D341Med (cell line): ENCODE measurements at regions not wholly inside any gene's neighbourhood (a gene's known extent, or its start where the extent isn't known, plus 50 kb on each side); places are given as distances from the start of the nearest gene placed in this dataset.

ENCODE experiments used
- DNase-seq: peaks from one replicate; pipeline ENCODE4 v3.0.0; 2012; ENCODE audit warnings: low spot score

DNA sequence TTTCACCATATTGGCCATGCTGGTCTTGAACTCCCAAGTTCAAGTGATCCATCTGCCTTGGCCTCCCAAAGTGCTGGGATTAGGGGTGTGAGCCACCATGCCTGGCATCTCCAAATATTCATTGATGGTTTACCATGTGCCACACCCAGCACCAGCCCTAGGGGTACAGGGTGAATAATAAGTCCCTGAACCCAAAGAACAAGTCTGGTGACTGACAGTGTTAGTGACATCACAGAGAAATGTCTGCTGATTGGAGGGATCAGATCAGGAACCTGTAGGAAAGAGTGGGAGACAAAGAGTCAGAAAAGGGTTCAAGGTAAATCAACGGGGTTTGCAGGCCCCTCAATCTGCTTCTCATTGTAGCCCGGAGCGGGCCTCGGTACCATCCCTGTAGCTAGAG, 118.4 kb upstream of the NABP1 start:
- DNase-seq: no peak

DNA sequence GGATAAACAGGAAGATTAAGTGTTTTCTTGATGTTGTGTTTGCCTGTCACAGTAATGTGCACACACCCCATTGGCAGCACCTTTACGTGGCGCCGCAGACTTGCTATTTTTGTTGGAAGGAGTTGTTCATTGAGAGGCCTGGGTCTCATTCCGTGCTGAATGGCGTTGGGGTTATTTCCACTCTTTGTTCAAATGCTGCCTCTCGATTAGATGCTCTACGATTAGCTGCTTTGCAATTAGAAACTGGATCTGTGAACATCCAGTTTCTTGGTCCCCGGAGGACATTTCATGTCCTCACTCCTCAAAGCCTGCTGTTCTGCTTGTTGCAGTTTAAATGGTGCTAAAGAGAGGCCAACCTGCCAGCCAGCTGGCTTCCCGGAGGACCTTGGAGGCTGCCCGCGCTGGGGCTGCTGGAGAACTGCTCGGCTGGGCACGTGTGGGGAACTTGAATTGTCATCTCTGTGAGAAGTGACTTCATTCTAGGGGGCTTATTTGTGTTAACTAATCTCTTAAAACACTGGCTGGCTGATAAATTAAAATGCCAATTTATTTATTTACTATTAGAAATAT, 117.4 kb upstream of the NABP1 start:
- no peak for DNase-seq

DNA sequence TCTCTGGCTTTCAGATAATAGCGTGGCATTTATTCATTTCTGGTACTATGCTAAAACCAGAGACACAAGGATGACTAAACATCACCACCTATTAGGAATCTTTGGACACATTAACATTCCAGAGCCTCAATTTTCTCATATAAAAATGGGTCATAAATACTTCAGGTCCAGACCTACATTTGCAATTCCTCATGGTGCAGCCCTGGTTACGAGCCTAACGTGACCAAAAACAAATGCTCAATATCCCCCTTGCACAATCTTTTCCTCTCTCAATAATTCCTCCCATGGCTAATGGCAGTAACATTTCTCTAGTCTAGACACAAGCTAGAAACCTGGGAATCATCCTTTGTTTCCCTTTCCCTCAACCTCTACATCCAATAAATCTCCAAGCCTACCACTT, 112.8 kb upstream of the NABP1 start:
- DNase-seq: no peak

DNA sequence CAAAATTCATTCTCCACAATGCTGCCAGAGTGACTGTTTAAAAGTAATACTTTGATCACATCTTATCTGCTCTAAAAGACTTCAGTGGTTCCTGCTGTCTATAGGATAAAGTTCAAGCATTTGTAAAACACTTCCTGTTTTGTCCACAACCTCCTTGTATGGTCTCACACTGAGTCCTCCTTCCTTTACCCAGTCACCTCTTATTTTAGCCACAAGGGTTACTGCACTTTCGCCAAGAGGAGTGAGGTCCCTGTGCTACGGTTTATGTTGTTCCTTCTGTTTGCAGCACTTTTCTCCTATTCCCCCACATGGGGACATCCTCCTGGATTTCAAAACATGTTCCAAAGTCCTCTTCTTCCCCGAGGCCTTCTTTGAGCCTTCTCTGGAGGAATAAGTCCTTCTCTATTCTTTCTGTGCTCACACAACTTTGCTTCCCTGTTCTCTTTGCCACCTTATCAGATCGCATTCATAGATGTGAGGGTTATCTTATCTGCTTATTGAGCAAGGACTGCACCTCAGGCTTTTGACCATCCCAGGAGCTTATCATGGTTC, 112.2 kb upstream of the NABP1 start:
- DNase-seq: no peak

DNA sequence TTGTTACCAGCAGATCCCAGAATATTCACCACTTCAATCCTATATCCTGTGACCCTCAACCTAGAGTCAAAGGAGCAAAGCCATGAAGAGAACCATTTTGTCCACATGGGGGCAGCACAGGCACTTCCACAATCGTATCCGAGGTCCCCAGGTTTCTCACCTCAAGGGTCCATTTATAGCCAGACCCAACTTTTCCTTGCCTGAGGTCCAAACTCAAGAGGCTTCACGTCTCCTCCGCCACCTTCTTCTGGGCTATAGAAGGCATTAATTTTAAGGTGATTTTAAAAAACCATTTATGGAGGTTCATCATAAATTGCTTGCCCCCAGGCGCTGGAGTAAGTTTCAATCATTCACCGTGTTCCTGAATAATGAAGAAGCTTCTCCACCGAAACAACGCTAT, 111.6 kb upstream of the NABP1 start:
- peak; percentile 64 for DNase-seq

DNA sequence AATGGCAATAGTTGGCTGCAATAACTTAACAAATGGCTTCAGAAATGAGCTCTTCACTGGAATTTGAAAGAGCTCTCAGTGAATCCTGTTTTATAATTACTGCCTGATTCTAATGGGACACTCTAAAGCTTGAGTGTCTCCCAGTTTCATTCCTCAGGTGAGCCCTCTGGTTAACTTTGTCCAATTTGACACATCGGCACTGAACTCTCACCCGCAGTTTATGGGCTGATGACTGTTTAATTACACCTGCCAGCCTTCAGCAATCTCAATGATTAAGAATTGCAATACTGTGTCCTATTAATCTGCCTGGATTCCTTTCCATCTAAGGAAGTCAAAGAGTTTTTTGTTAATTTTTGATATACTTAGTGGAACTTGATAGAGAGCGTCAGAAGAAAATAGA, 110.7 kb upstream of the NABP1 start:
- no peak for DNase-seq

DNA sequence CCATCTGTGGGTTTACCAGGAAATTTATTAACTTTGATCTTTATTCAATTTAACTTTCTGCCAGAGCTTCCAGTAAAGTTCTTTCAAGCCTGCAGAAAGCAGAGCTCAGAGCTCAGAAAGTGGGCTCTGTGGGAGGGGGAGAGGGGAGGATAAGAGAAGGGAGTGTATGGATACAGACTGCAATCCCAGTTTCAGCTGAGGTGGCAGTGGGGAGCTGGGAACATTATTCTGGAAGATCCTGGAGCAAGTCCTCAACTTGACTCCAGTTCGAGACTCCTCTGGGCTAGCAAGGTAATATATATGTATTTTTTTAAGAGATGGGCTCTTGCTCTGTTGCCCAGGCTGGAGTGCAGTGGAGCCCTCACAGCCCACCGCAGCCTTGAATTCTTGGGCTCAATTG, 108.9 kb upstream of the NABP1 start:
- no peak for DNase-seq

DNA sequence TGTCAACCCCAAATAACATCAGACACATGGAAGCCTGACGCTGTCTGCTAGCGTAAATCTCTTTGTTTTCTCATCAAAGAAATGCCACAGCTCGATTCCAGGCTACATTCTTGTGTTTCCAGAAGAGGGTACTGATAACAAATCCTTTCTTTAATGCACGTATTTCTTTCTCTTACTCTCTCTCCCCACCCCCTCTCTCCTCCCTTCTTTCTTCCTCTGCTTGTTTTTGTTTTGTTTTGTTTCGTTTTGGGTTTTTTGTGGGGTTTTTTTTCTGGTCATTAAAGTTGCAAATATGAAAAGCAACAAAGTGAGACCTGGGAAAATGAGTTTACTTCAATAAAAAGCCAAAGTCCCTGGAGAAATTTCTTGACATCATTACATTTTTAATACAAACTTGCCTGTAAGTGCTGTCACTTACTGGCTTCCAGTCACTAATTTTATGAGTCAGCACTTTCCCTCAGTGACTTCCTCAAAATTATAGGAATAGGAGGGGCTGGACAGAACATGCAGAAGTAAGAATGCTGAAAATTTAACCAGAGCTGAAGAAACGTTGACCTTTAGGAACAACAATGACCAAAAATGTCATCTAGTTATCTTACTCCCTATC, 106.7 kb upstream of the NABP1 start:
- no peak for DNase-seq

DNA sequence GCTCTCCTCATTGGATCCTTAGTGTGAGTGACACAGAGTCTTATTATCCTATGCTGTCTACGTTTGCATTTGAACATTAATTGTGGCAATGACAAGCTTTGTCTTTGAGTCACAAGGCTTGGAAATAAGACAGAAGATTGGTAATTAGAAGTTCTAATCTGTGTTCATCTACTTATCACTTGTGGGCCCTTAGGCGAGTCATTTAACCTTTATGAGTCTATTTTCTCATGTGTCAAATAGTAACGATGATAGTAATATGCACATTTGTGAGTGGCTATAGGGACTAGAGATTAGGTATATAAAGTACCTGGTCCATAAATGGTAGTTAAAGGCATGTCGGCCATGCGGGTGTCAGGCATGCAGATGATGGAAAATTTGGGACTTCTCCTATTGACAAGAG, 105.6 kb upstream of the NABP1 start:
- DNase-seq: no peak

DNA sequence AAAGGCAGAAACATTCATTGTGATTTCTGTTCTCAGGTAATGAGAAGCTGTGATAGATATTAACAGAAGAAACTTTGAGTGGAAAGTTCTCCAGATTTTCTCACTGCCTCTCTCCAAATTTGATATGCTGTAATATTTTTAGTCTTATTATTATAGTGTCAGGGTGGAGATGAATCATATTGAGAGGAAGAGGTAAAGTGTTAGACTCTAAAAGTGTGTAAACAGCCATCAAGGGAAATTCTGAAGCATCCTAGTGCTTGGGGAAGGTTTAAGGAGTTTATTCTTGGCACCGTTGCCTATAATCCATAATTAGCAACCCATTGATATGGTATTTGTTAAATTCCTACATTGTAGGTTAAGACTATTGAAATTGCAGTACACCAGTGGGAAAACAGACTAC, 104.7 kb upstream of the NABP1 start:
- no peak for DNase-seq

DNA sequence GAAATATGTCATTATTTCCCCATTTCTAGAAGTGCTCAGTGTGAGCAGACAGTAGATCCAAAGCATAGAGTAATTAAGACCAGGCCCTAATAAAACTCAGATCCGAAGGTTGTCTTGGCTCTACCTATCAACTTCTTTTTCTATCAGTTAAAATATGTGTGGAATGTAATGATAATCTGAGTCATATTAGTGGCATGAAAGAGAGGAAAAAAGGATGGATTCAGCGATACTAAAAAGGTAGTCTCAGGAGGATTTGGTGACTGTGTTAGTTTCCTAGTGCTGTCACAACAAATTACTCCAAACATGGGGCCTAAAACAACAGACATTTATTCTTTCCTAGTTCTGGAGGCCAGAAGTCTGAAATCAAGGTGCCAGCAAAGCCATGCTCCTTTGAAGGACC, 103.7 kb upstream of the NABP1 start:
- DNase-seq: no peak

DNA sequence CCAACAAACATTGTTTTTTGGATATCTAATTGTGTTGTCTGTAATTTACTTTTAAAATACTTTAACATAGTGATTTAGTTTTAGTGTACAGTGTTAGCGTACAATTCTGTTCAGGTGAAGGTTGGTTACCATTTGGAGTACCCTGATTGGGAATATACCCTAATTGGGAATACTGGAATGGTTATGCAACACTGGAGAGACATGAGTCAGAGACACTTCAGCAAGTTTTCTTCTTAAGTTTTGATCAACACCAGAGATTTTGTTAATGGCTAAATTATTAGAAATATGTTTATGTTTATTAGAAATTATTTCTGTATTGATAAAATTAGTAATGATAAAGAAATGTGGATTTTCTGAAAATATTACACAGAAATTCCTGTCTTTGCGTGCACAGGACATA, 100.3 kb upstream of the NABP1 start:
- no peak for DNase-seq

DNA sequence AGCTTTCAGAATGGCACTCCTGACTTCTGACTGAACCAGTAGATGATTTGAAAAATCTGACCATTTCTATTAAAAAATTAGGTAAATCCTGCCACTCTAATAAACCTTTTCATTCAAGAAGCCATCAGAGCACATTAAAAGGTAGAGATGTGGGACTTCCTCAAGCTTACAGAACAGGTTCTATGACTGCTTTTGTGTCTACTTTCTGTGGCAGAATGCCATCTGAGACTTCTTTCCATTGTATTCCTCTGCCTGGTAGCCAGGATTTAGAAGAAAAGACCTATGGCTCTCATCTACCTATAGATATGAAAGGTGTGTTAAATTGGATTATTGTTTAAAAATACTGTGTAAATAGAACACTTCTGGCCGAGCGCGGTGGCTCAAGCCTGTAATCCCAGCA, 99.9 kb upstream of the NABP1 start:
- DNase-seq: no peak

DNA sequence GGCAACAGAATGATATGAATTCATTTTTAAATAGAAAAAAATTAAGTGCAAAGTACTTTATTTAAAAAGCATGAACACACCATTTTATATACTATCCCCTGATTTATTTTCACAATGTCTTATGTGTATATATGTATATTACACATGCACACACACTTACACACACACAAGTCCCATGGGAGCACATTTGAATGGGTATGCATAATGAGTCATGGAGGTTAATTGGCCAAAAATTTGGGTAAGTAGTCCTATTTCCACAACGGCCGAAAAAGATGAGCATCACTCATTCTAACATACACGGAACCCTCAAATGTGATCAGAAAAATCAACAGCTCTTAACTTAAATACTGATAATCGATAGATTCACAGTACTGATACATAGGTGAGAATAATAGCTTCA, 97.4 kb upstream of the NABP1 start:
- DNase-seq: no peak

DNA sequence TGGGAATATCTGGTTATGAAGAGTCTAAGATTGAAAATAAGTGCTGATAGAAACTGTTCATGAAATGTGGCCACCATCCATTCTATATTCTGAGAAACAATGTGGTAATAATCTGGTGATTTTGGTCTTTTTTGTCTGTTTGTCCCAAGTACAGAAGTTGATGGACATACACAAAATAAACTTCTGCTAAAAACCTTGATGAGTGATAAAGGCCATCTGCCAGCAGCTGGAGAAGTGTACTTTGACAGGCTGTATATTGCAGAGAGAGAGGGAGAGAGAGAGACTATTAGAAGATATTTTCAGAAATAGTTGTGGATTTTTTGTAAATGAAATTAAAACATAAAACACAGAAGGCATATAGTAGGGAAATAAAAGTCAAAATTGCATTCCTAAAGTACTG, 96.9 kb upstream of the NABP1 start:
- no peak for DNase-seq

DNA sequence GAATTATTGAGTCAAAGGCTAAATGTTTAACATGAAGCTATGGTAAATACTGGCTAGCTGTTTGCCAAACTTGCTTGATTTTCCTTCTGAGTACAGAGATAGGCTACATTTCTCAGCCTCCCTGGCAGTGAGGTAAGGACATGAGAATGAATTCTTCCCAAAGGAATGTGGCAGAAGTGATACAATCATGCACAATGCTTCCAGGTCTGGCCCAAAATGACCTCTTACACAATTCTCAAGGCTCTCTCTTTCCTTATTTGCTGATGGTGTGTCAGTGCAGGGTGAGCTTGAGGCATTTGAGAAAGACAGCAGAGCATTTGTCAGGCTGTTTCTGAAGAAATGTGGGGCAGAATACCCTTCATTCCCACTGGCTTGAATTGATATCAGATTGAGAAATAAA, 95.6 kb upstream of the NABP1 start:
- no peak for DNase-seq

DNA sequence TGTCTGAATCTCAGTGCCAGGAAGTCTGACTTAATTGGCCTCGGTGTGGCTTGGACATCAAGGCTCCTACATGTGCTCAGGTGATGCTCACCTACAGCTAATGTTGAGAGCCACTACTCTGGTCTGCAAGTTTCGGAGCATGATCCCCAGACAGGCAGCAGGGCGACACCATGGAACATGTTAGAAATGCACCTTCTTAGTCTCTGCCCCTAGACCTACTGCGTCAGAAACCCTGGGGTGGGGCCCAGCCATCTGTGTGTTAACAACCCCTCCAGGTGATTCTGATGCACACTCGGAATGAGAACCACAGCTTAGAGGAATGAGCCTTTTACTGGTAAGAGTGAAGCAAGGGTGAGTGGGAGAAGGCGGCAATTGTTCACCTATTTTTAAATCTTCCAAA, 86.9 kb upstream of the NABP1 start:
- DNase-seq: no peak

DNA sequence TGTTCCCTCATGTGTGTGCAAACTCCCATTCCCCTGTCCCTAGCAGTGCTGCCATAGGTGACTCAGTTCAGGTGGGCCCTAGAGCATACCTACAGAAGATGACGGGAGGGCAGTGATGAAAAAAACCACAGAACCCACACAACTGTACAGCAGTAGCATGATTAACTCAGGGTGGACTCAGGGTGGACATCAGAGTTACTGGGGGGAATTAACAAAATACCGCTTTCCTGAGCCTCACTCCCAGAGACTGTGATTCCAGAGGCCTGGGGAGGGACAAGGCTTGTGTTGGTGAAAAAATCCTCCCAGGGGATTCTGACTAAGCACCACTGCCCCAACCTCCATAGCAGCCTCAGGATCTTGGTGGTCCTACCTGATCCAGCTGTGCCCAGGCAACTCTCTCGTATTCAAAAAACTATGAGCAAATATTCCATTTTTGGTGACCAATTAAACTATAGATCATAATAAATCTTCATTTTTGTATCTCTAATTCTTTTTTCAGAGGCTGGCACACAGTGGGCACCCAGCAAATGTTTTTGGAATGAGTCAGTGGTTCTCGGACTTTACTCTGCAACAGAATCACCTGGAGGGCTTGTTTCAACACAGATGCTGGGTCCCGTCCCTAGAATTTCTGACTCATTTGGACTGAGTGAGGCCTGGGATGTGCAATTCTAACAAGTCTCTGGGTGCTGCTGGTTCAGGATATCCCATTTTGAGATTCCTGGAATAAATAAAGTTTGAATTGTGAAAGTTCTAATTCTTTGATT, 84.1 kb upstream of the NABP1 start:
- DNase-seq: no peak

DNA sequence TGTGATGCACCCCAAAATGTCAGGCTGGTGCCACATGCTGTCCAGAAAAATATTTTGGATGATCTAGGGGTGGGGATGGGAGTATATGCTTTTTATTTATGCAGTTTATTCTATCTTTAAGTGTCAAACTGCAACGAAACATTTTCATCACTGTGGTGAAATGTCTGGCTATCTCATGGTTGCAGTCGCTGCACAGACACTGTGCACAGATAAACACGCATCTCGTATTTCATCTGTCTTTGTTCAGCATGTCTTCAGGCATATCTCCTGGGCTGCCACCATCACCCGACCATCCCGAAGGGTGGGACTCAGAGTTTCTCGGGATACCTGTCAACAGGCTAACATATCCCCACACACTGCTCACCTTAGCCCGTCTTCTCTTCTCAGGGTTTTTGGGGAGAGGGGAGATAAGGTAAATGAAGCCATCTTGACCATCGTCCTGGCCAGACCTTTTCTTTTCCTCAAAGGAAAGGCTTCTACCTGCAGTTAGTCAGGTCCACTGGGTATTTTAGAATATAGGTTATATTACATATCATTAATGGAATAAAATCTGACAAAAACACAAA, 80.7 kb upstream of the NABP1 start:
- no peak for DNase-seq

DNA sequence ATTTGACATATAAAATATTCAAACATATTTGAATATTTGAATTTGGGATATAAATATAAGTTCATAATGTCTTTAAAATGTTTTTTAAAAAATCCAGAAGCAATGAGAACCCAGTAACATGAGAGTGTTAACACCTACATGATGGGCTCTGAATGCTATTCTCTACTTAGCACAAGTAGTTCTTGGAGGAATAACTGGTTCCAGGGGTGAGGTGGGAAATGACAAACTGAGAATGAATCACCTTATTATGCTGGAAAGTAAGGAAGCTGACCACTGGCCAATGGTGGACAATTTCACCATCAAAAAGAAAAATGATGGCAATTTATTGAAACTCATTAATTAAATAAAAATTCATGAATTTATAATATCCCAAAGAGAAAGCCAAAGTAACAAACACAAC, 79.6 kb upstream of the NABP1 start:
- no peak for DNase-seq

DNA sequence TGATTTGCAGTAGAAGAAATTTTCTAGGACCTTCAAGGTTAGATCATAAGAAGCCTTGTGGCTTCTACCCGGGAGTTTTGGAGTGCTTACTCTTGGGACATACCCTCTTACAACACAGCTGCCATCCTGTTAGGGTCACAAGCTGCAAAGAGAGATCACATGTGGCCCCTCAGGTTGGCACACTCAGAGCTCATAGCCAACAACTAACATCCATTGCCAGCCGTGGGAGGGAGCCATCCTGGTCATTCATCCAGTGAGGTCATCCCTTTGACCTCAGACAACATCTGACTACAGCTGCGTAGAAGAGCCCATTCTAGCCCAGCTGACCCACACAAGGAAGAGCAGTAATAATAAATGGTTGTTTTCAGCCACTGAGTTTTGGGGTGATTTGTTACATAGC, 76.9 kb upstream of the NABP1 start:
- no peak for DNase-seq

DNA sequence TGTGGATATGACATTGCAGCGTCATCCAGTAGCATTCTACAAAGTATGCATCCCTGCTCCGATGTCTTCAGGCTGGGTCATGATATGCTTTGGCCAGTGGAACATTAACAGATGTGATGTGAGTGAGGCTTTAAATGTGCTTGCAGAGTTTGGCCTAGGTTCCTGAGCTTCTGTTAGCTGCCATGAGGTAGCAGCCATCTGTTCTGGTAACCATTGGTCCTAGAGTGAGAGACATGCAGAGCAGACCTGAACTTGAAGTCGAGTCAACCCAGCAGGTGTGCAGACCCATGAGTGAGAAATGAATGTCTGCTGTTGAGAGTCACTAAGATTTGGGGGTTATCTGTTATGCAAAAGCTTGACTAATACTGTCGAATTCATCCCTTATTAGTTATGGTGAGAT, 73.8 kb upstream of the NABP1 start:
- no peak for DNase-seq

DNA sequence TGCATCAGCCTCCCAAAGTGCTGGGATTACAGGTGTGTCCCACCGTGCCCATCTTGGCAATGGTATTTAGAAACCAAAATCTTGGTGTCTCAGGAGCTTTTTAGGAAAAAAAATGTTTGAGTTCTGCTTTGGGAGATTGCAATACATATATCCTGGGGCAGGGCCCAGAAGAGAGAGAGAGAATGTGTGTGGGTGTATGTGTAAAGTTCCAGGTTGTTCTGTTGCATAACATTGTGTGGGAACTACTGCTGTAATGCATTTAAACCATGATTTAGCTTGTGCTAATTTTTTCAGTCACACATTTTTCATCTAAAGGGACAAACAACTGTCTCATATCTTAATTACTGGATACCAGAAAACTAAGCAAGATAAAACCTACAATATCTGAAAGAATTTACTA, 70.8 kb upstream of the NABP1 start:
- no peak for DNase-seq
